ENCODE measurements at regions not wholly inside any gene's neighbourhood (a gene's known extent, or its start where the extent isn't known, plus 50 kb on each side); places are given as distances from the start of the nearest gene placed in this dataset.

- TF ChIP-seq EZH2phosphoT487 (IDR thresholded peaks at IDR 0.05; ENCODE audit: borderline replicate concordance, low read depth) (no peak), MAX (IDR thresholded peaks at IDR 0.05; ENCODE audit: low read depth) (no peak), CTCF (IDR thresholded peaks at IDR 0.05) (no peak), RFX5 (IDR thresholded peaks at IDR 0.05; ENCODE audit: low read length) (no peak), SIN3A (IDR thresholded peaks at IDR 0.05; ENCODE audit: borderline replicate concordance, low read depth, low read length) (no peak), TAF1 (IDR thresholded peaks at IDR 0.05; ENCODE audit: borderline replicate concordance, low read depth, low read length) (no peak), POLR2AphosphoS5 (IDR thresholded peaks at IDR 0.05; ENCODE audit: low read depth, low read length) (no peak)
Measured at GRCh38 chr5:61701877-61702602, 370.0 kb downstream of the ZSWIM6 start.
